ENCODE measurements at regions not wholly inside any gene's neighbourhood (a gene's known extent, or its start where the extent isn't known, plus 50 kb on each side); places are given as distances from the start of the nearest gene placed in this dataset.

DNA sequence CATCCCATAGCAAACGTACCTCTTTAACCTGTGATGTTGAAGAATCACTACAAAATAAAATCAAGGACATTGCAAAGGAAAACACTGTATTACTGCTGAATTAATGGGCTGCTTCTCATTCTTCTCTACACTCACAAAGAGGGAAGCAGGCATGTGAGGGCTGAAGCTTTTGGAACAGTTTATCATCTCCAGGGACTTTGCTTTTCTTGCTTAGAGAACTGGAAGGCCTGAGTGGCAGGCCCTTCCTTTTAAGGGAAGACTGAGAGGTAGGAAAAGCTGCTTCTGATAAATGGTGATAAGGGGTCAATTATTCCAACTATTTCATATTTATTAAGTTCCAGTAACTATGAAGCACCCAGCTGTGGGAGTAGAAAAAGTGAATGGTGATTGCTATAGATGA is 649.6 kb downstream of the NTRK3 start:
- intact Hi-C loops (cut with micrococcal nuclease; ENCODE audit: unreplicated experiment): no loop called here
- POLR2A ChIA-PET: no interaction called here
- no peaks in the 10 kb centered on the region for H3K4me1 ChIP-seq (ENCODE audit: insufficient read depth, low read length, poor library complexity, severe bottlenecking)
- no peak overlapping the region for H2AFZ ChIP-seq (ENCODE audit: low read length)
- no peak overlapping the region for H3K27ac ChIP-seq (ENCODE audit: low read depth, low read length, poor library complexity, severe bottlenecking)
- BruUV-seq (replicated peaks): no TSS peak
- no peaks in the 10 kb centered on the region for H3K9me3 ChIP-seq (ENCODE audit: low read length)
- no peak overlapping the region for H3K4me2 ChIP-seq (ENCODE audit: low read length)
- TF ChIP-seq EZH2phosphoT487 (IDR thresholded peaks at IDR 0.05; ENCODE audit: borderline replicate concordance, low read depth, low read length): no peak
- TF ChIP-seq, protein P1, sequence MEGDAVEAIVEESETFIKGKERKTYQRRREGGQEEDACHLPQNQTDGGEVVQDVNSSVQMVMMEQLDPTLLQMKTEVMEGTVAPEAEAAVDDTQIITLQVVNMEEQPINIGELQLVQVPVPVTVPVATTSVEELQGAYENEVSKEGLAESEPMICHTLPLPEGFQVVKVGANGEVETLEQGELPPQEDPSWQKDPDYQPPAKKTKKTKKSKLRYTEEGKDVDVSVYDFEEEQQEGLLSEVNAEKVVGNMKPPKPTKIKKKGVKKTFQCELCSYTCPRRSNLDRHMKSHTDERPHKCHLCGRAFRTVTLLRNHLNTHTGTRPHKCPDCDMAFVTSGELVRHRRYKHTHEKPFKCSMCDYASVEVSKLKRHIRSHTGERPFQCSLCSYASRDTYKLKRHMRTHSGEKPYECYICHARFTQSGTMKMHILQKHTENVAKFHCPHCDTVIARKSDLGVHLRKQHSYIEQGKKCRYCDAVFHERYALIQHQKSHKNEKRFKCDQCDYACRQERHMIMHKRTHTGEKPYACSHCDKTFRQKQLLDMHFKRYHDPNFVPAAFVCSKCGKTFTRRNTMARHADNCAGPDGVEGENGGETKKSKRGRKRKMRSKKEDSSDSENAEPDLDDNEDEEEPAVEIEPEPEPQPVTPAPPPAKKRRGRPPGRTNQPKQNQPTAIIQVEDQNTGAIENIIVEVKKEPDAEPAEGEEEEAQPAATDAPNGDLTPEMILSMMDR (conservative IDR thresholded peaks at IDR 0.05; ENCODE audit: low read length): no peak
- CTCF ChIA-PET (ENCODE audit: unreplicated experiment): no interaction called here
- no peak overlapping the region for H3K4me3 ChIP-seq (ENCODE audit: low read depth, low read length, poor library complexity, severe bottlenecking)
- no peaks in the 10 kb centered on the region for H3K36me3 ChIP-seq (ENCODE audit: insufficient read depth, low read length)
- H4K20me1 ChIP-seq (ENCODE audit: insufficient read depth, low read length): no peaks in the 10 kb centered on the region
- no peaks in the 10 kb centered on the region for H3K9me2 ChIP-seq (ENCODE audit: insufficient read depth, low read length)
- H3K79me2 ChIP-seq (ENCODE audit: insufficient read depth, low read depth, low read length): no peaks in the 10 kb centered on the region
- no peak for DNase-seq (ENCODE audit: low spot score)

DNA sequence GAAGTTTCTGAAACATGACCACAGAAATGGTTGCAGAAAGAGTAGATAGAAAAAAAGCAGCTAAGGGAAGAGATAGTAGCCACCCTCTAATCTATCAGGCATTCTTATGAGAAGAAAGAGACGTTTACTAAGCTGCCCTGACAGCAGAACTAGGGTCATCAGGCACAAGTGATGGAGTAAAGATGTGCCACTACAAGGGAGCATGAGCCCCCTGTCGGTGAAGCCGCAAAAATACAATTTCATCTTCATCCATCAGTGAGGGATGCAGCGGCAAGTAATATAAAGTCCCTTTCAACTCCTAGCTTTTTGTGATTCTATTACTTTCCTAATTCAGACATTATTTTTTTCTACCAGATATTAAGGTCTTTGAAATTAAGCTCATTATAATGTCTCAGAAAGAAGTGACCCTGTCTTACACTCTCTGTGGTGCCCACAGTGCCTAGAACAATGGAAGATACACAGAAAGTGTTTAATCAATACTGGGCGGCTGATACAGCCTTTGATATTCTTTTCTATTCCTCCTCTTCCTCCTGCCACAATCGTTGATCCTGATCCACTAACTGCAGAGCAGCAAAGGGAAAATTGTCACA is 651.6 kb downstream of the NTRK3 start:
- no peaks in the 10 kb centered on the region for H3K4me1 ChIP-seq (ENCODE audit: insufficient read depth, low read length, poor library complexity, severe bottlenecking)
- no peak overlapping the region for H3K4me3 ChIP-seq (ENCODE audit: low read depth, low read length, poor library complexity, severe bottlenecking)
- no peak overlapping the region for H3K4me2 ChIP-seq (ENCODE audit: low read length)
- H2AFZ ChIP-seq (ENCODE audit: low read length): no peak overlapping the region
- ChIA-PET POLR2A (no interaction called here), CTCF (ENCODE audit: unreplicated experiment) (no interaction called here)
- H3K36me3 ChIP-seq (ENCODE audit: insufficient read depth, low read length): no peaks in the 10 kb centered on the region
- no peaks in the 10 kb centered on the region for H3K9me2 ChIP-seq (ENCODE audit: insufficient read depth, low read length)
- peak; percentile 16 for DNase-seq (ENCODE audit: low spot score)
- H3K9me3 ChIP-seq (ENCODE audit: low read length): no peaks in the 10 kb centered on the region
- BruUV-seq (replicated peaks): no TSS peak
- no peak overlapping the region for H3K27ac ChIP-seq (ENCODE audit: low read depth, low read length, poor library complexity, severe bottlenecking)
- TF ChIP-seq, protein P1 (conservative IDR thresholded peaks at IDR 0.05; ENCODE audit: low read length): peak; percentile 78
- TF ChIP-seq EZH2phosphoT487 (IDR thresholded peaks at IDR 0.05; ENCODE audit: borderline replicate concordance, low read depth, low read length): no peak
- intact Hi-C loops (cut with micrococcal nuclease; ENCODE audit: unreplicated experiment): no loop called here
- no peaks in the 10 kb centered on the region for H3K79me2 ChIP-seq (ENCODE audit: insufficient read depth, low read depth, low read length)
- H4K20me1 ChIP-seq (ENCODE audit: insufficient read depth, low read length): no peaks in the 10 kb centered on the region

DNA sequence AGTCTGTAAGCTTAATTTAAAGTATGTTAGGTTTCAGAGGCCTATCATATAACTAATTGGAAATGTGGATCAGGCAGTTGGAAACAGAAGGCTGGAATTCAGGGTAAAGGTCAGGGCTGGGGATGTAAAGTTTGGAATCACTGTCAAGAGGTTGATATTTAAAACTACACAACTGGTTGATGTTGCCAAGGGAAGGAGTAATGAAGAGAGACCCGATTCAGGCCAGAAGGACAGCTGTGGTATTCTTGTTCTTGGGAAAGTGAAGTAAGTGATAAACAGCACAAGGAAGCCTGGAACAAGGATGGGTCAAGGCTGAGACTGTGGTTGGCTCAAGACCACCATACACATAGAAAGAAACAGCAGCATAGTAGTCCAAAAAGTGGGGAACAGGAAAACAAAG is 654.2 kb downstream of the NTRK3 start:
- no peak for DNase-seq (ENCODE audit: low spot score)
- no TSS peak for BruUV-seq (replicated peaks)
- Histone ChIP-seq H3K9me3 (ENCODE audit: low read length) (no peaks in the 10 kb centered on the region), H3K27ac (ENCODE audit: low read depth, low read length, poor library complexity, severe bottlenecking) (no peak overlapping the region), H3K4me3 (ENCODE audit: low read depth, low read length, poor library complexity, severe bottlenecking) (no peak overlapping the region), H3K36me3 (ENCODE audit: insufficient read depth, low read length) (no peaks in the 10 kb centered on the region), H2AFZ (ENCODE audit: low read length) (no peak overlapping the region), H4K20me1 (ENCODE audit: insufficient read depth, low read length) (no peaks in the 10 kb centered on the region), H3K4me1 (ENCODE audit: insufficient read depth, low read length, poor library complexity, severe bottlenecking) (no peaks in the 10 kb centered on the region), H3K4me2 (ENCODE audit: low read length) (no peak overlapping the region), H3K9me2 (ENCODE audit: insufficient read depth, low read length) (no peaks in the 10 kb centered on the region), H3K79me2 (ENCODE audit: insufficient read depth, low read depth, low read length) (no peaks in the 10 kb centered on the region)
- intact Hi-C loops (cut with micrococcal nuclease; ENCODE audit: unreplicated experiment): no loop called here
- ChIA-PET POLR2A (no interaction called here), CTCF (ENCODE audit: unreplicated experiment) (no interaction called here)
- no peak for TF ChIP-seq EZH2phosphoT487 (IDR thresholded peaks at IDR 0.05; ENCODE audit: borderline replicate concordance, low read depth, low read length)
- TF ChIP-seq, protein P1 (conservative IDR thresholded peaks at IDR 0.05; ENCODE audit: low read length): no peak

All from OCI-LY7 (cell line).